ENCODE measurements at regions not wholly inside any gene's neighbourhood (a gene's known extent, or its start where the extent isn't known, plus 50 kb on each side); places are given as distances from the start of the nearest gene placed in this dataset.
"Not testable (repeated sequence)": the region's sequence is repeated elsewhere in the genome, so short reads cannot be mapped to it uniquely, and the experiment has no call there.

GRCh38 chr11:80719292-80719646, 1278.4 kb upstream of the TENM4 start:
- H3K36me3 Mint-ChIP-seq = no peaks in the 10 kb centered on the region
- H3K4me3 Mint-ChIP-seq = no peak overlapping the region
- H3K27ac Mint-ChIP-seq = no peak overlapping the region
- no peaks in the 10 kb centered on the region for H3K4me1 Mint-ChIP-seq (ENCODE audit: low read depth)
- H3K9me3 Mint-ChIP-seq (ENCODE audit: low read depth) = peaks cover 3% of the 10 kb centered on the region
- H3K27me3 Mint-ChIP-seq = no peaks in the 10 kb centered on the region

- peaks cover 3% of the 10 kb centered on the region for H3K9me3 Mint-ChIP-seq (ENCODE audit: low read depth)
- H3K4me3 Mint-ChIP-seq = no peak overlapping the region
- no peaks in the 10 kb centered on the region for H3K4me1 Mint-ChIP-seq (ENCODE audit: low read depth)
- H3K27me3 Mint-ChIP-seq = no peaks in the 10 kb centered on the region
- H3K27ac Mint-ChIP-seq = no peak overlapping the region
- H3K36me3 Mint-ChIP-seq = no peaks in the 10 kb centered on the region
Observed at GRCh38 chr11:80718611-80719291, 1277.9 kb upstream of the TENM4 start.

GRCh38 chr11:80702264-80702663, 1261.4 kb upstream of the TENM4 start:
- Mint-ChIP-seq H3K27me3 (no peaks in the 10 kb centered on the region), H3K36me3 (no peaks in the 10 kb centered on the region), H3K4me3 (no peak overlapping the region), H3K9me3 (ENCODE audit: low read depth) (peaks cover 10% of the 10 kb centered on the region), H3K4me1 (ENCODE audit: low read depth) (no peaks in the 10 kb centered on the region), H3K27ac (no peak overlapping the region)

- no peaks in the 10 kb centered on the region for H3K4me1 Mint-ChIP-seq (ENCODE audit: low read depth)
- no peak overlapping the region for H3K4me3 Mint-ChIP-seq
- no peak overlapping the region for H3K27ac Mint-ChIP-seq
- H3K36me3 Mint-ChIP-seq = no peaks in the 10 kb centered on the region
- peaks cover 10% of the 10 kb centered on the region for H3K9me3 Mint-ChIP-seq (ENCODE audit: low read depth)
- no peaks in the 10 kb centered on the region for H3K27me3 Mint-ChIP-seq
Observed at GRCh38 chr11:80700386-80700785, 1259.6 kb upstream of the TENM4 start.

GRCh38 chr11:80699406-80700177, 1258.8 kb upstream of the TENM4 start:
- not testable (repeated sequence) for H3K4me3 Mint-ChIP-seq; H3K27ac Mint-ChIP-seq; H3K27me3 Mint-ChIP-seq; H3K4me1 Mint-ChIP-seq (ENCODE audit: low read depth); H3K36me3 Mint-ChIP-seq
- H3K9me3 Mint-ChIP-seq (ENCODE audit: low read depth) = peaks cover 10% of the 10 kb centered on the region

GRCh38 chr11:80698637-80699036, 1257.8 kb upstream of the TENM4 start:
- Mint-ChIP-seq H3K4me1 (ENCODE audit: low read depth) (no peaks in the 10 kb centered on the region), H3K27ac (no peak overlapping the region), H3K4me3 (no peak overlapping the region), H3K9me3 (ENCODE audit: low read depth) (peaks cover 10% of the 10 kb centered on the region), H3K27me3 (no peaks in the 10 kb centered on the region), H3K36me3 (no peaks in the 10 kb centered on the region)

- Mint-ChIP-seq H3K9me3 (ENCODE audit: low read depth) (peaks cover 5% of the 10 kb centered on the region), H3K27me3 (no peaks in the 10 kb centered on the region), H3K36me3 (no peaks in the 10 kb centered on the region), H3K4me1 (ENCODE audit: low read depth) (no peaks in the 10 kb centered on the region), H3K4me3 (no peak overlapping the region), H3K27ac (no peak overlapping the region)
Observed at GRCh38 chr11:80694385-80694784, 1253.6 kb upstream of the TENM4 start.

GRCh38 chr11:80687941-80688340, 1247.1 kb upstream of the TENM4 start:
- Mint-ChIP-seq H3K27ac (no peak overlapping the region), H3K9me3 (ENCODE audit: low read depth) (peaks cover 5% of the 10 kb centered on the region), H3K36me3 (no peaks in the 10 kb centered on the region), H3K4me1 (ENCODE audit: low read depth) (no peaks in the 10 kb centered on the region), H3K27me3 (no peaks in the 10 kb centered on the region), H3K4me3 (no peak overlapping the region)

- Mint-ChIP-seq H3K4me1 (ENCODE audit: low read depth) (no peaks in the 10 kb centered on the region), H3K36me3 (no peaks in the 10 kb centered on the region), H3K4me3 (no peak overlapping the region), H3K9me3 (ENCODE audit: low read depth) (peaks cover 5% of the 10 kb centered on the region), H3K27me3 (no peaks in the 10 kb centered on the region), H3K27ac (no peak overlapping the region)
Observed at GRCh38 chr11:80686889-80687288, 1246.1 kb upstream of the TENM4 start.

- H3K36me3 Mint-ChIP-seq = no peaks in the 10 kb centered on the region
- no peak overlapping the region for H3K4me3 Mint-ChIP-seq
- H3K27me3 Mint-ChIP-seq = no peaks in the 10 kb centered on the region
- no peak overlapping the region for H3K27ac Mint-ChIP-seq
- H3K4me1 Mint-ChIP-seq (ENCODE audit: low read depth) = no peaks in the 10 kb centered on the region
- H3K9me3 Mint-ChIP-seq (ENCODE audit: low read depth) = peaks cover 19% of the 10 kb centered on the region
Observed at GRCh38 chr11:80673566-80673965, 1232.7 kb upstream of the TENM4 start.

GRCh38 chr11:80669620-80670019, 1228.8 kb upstream of the TENM4 start:
- no peaks in the 10 kb centered on the region for H3K36me3 Mint-ChIP-seq
- no peaks in the 10 kb centered on the region for H3K9me3 Mint-ChIP-seq (ENCODE audit: low read depth)
- H3K27ac Mint-ChIP-seq = no peak overlapping the region
- H3K4me3 Mint-ChIP-seq = no peak overlapping the region
- H3K4me1 Mint-ChIP-seq (ENCODE audit: low read depth) = no peaks in the 10 kb centered on the region
- H3K27me3 Mint-ChIP-seq = no peaks in the 10 kb centered on the region

- no peaks in the 10 kb centered on the region for H3K36me3 Mint-ChIP-seq
- no peaks in the 10 kb centered on the region for H3K27me3 Mint-ChIP-seq
- H3K9me3 Mint-ChIP-seq (ENCODE audit: low read depth) = no peaks in the 10 kb centered on the region
- H3K4me1 Mint-ChIP-seq (ENCODE audit: low read depth) = no peaks in the 10 kb centered on the region
- H3K4me3 Mint-ChIP-seq = no peak overlapping the region
- H3K27ac Mint-ChIP-seq = no peak overlapping the region
Observed at GRCh38 chr11:80668039-80668438, 1227.2 kb upstream of the TENM4 start.

- Mint-ChIP-seq H3K27me3 (no peaks in the 10 kb centered on the region), H3K9me3 (ENCODE audit: low read depth) (peaks cover 6% of the 10 kb centered on the region), H3K4me3 (no peak overlapping the region), H3K36me3 (no peaks in the 10 kb centered on the region), H3K27ac (no peak overlapping the region), H3K4me1 (ENCODE audit: low read depth) (no peaks in the 10 kb centered on the region)
Observed at GRCh38 chr11:80655834-80656233, 1215.0 kb upstream of the TENM4 start.

- no peaks in the 10 kb centered on the region for H3K27me3 Mint-ChIP-seq
- H3K4me1 Mint-ChIP-seq (ENCODE audit: low read depth) = no peaks in the 10 kb centered on the region
- no peaks in the 10 kb centered on the region for H3K36me3 Mint-ChIP-seq
- peaks cover 2% of the 10 kb centered on the region for H3K9me3 Mint-ChIP-seq (ENCODE audit: low read depth)
- H3K27ac Mint-ChIP-seq = no peak overlapping the region
- no peak overlapping the region for H3K4me3 Mint-ChIP-seq
Observed at GRCh38 chr11:80650966-80651365, 1210.1 kb upstream of the TENM4 start.

GRCh38 chr11:80649186-80649585, 1208.4 kb upstream of the TENM4 start:
- H3K27me3 Mint-ChIP-seq = no peaks in the 10 kb centered on the region
- no peaks in the 10 kb centered on the region for H3K4me1 Mint-ChIP-seq (ENCODE audit: low read depth)
- H3K36me3 Mint-ChIP-seq = no peaks in the 10 kb centered on the region
- H3K27ac Mint-ChIP-seq = no peak overlapping the region
- H3K9me3 Mint-ChIP-seq (ENCODE audit: low read depth) = no peaks in the 10 kb centered on the region
- H3K4me3 Mint-ChIP-seq = no peak overlapping the region

- Mint-ChIP-seq H3K36me3 (no peaks in the 10 kb centered on the region), H3K4me1 (ENCODE audit: low read depth) (no peaks in the 10 kb centered on the region), H3K27ac (no peak overlapping the region), H3K4me3 (no peak overlapping the region), H3K9me3 (ENCODE audit: low read depth) (peaks cover 26% of the 10 kb centered on the region), H3K27me3 (no peaks in the 10 kb centered on the region)
Observed at GRCh38 chr11:80638296-80638695, 1197.5 kb upstream of the TENM4 start.
